HG02588 (cell line): ENCODE measurements at regions not wholly inside any gene's neighbourhood (a gene's known extent, or its start where the extent isn't known, plus 50 kb on each side); places are given as distances from the start of the nearest gene placed in this dataset.

Experiments
- ATAC-seq: cut with Tn5 transposase; IDR thresholded peaks from one replicate; pipeline ENCODE4 v1.9.1; 2021; ENCODE audit warnings: mild to moderate bottlenecking, moderate library complexity; ENCODE audit not compliant: unreplicated experiment

DNA sequence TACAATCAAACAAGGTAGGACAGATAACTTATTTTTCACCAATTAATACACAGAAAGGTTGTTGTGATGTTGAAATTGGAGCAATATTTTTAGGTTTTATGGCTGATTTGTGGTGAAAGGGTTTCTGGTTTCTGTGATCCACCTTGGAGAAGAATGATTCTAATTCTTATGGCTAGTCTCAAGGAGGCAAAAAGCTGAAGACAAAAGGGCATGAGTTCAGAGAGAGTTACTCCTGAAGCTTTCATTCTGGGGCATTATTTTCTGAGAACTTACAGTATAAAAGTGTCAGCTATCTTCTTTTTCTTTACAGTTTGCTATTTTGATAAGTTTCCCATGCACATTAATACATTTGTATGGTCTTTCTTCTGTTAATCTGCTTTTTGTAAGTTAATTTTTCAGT is 372.4 kb upstream of the CCDC179 start:
- ATAC-seq: no peak

DNA sequence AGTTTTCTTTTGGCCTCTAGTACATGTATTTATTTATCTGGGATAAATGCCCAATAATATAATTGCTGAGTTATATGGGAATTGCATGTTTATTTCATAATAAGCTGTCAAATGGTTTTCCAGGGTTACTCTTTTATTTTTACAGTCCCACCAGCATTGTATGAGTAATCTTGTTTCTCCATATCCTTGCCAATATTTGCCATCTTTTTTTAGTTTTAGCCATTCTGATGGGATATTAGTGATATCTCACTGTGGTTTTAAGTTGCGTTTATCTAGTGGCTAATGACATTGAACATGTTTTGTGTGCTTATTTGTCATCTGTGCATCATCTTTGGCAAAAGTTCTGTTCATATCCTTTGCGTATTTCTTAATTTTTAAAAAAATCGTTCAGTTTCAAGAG is 372.8 kb upstream of the CCDC179 start:
- ATAC-seq: no peak

DNA sequence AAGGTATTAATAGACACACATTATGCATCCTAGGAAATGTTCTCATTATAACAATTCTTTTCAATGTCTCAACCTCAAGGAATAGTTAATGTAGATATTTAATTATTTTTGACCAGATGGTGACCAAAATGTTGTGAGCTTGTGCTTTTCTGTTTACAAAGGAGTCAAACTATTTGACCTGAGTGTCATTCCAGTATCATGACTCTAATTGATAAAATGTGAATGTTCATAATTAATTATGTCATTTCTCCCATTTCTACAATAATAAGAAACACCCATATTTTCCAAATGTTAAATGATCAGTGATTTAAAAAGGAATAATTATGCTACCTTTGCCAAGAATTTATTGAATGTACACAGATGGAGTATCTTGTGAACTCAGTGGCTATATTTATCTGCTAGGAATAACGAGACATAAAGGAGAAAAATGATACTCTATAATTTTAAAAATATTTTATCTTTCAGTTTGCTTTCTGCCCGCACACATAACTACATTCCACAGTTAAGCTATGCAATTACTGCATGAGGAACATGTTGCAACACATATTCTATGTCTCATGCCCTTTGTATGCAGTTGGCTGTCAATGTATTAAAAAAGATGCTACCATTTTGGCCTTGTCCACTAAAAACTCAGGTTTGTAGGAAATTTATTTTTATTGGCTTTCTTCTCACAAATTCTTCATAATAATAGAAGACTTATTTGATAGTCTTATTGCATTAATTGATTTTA is 376.7 kb upstream of the CCDC179 start:
- no peak for ATAC-seq

DNA sequence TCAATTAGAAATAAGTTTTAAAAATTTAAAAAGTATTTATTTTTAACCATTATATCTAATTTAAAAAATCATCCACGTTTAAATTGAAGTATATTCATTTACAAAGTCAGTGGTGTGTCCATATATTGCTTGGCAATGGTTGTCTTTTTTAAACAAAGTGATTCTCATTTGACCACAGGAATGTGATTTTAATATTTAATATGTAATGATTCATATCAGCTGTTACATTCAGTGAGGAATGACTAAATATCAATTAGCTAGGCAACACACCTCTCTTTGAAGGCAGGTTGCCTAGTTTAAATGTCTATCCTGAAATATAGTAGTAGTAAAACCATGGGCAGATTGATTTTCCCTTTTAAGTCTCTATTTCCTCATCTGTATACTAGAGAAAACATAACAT is 392.2 kb upstream of the CCDC179 start:
- ATAC-seq: no peak

DNA sequence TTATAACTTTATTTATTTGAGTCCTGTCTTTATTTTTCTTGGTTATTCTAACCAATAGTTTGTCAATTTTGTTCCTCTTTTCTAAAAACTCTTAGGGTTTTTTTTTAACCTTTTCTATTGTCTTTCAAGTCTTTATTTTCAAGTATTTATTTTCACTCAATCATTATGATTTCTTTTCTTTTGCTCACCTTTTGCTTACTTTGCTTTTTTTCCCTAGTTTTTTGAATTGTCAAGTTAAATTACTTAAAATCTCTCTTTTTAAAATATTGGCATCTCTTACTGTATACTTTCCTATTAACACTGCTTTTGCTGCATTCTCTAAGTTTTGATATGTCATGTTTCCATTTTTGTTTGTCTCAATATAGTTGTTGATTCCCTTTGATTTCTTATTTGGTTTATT is 396.8 kb upstream of the CCDC179 start:
- no peak for ATAC-seq

DNA sequence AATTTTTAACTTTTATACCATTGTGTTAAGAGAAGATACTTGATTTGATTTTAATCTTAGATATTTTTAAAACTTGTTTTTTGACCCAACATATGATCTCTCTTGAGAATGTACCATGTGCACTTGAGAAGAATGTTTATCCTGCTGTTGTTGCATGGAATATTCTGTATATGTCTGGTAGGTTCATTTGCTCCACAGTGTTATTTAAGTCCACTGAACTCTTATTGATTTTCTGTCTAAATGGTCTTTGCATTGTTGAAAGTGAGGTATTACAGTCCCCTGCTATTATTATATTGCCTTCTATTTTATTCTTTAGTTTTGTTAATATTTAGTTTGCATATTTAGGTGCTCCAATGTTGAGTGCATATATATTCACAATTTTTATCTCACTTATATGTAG is 397.3 kb upstream of the CCDC179 start:
- ATAC-seq: no peak

DNA sequence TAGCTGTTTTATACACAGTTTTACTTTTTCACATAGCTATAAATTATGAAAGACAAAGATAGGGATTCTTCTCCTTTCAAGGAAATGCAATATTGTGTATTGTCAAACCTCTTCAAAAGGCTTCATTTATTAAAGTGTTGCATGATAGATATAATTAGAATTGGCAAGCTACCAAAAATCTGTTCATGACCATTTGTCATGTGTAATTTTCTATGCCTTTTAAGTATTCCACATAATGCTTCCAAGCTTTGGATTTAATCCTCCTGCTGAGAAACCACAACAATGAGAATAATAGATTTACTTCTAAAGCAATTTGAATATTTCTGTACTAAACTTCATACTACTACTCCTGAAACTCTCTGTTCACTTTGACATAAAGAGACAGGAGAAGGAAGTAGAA is 403.2 kb upstream of the CCDC179 start:
- ATAC-seq: no peak

DNA sequence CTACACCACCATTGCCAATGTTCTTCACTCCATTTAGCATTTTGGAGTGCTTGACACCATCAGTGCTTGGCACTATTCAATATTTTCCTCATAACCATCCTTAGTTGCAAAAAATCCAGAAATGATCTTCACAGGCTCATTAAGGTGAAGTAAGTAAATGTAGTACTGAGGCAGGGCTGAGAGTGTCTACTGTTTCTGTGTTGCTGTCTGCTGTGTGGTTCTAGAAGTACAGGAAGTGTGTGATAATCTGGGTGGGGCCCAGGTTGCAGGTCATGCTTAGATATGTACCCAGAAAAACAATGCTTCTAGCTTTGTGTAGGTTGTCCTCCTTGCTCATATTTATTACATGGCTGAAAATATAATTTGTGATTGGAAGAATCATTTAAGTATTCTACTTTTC is 411.8 kb upstream of the CCDC179 start:
- no peak for ATAC-seq

DNA sequence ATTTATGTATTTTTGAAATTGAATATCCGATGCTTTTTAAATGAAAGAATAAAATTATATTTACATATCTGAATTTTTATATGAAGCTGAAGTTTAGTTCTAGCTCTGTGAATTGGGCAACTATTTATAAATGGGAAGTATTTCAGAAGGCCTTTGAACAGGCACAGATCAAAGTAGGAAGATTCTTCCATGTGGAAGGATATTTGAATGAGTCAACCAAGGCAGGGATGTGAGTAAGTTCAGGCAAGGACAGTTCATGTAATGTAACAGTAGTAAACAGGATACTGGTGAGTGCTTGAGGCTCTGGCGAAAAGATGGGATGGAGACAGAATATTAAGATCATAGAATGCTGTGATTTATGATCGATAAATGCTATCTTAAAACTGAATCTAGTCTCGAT is 417.8 kb upstream of the CCDC179 start:
- no peak for ATAC-seq

DNA sequence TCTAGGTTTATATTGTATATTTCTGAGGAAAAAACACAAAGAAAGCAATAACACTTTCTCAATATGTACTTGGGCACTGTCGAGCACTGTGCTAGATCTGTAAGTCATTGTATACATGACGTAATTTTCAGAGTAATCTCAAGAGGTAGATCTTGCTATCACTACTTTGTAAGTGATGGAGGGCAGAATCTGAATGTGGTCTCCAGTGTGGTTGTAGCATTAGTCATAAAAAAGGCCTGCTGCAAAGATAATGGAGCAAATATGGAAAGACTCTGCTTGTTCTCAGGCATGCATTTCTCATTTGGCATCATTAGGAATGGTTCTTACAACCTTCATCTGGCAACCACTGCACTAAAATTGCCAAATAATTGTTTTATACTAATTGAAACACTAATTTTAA is 419.8 kb upstream of the CCDC179 start:
- no peak for ATAC-seq

DNA sequence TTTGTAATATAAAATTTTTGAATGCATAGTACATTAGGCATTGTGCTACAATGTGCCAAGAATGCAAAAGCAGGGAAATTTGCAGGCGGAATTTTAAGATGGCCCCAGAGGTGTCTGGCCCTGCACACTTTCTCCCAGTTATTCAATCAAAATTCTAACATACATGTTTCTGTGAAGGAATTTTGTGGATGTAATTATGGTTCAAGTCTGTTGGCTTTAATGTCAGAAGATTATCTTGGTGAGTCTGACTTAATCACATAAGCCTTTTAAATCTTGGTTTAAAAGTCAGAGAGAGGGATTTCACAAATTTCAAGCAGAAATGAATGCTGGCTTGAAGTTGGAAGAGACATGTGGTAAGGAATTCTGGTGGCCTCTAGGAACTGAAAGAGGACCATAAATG is 423.4 kb upstream of the CCDC179 start:
- ATAC-seq: no peak

DNA sequence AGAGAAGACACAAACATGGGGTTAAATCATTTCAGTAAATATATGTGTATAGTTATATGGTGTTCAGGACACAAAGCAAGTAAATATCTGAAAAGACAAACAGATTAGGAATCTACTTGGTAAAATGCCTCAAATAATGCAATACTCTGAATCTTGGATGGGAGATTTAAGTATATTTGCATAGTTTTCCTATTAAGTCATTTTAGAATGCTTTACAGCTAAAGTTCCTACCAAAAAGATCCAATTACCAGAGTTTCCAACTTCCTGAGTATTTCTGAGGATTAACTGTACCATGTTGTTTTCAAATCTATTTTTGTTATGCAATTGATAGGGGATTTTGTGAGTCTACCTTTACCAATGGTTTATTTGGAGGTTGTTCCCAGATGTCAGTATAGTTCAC is 424.4 kb upstream of the CCDC179 start:
- no peak for ATAC-seq

DNA sequence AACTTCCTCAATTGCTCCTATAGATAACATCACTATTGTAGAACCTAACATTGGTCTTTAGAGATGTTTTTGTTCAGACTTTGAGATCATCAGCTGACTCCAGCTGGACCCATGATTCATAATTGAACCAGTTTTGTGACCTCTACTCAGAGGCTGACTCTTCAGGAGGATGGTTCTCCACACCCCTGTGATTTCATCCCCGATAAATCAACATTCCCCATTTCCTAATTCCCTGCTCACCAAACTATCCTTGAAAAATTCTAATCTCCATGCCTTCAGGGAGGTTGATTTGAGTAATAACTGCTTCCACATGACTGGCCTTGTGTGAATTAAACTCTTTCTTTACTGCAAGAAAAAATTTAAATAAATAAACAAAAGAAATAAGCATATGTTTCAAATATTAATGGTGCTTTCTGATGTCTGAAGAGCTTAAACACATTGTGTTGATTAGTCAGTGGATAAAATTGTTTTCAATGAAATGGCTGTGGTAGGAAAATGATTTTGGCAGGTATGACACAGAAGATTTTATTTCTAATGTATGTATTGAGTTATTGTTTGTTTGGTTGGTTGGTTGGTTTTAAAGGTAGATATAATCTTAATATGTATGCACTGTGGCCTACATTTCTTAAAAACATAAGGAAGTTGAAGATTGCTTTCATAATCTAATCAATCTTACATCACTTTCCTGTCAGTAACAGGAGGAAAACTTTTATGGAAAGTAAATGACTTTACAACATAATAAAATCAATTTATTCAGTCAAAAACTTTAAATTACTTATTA is 427.9 kb upstream of the CCDC179 start:
- no peak for ATAC-seq

DNA sequence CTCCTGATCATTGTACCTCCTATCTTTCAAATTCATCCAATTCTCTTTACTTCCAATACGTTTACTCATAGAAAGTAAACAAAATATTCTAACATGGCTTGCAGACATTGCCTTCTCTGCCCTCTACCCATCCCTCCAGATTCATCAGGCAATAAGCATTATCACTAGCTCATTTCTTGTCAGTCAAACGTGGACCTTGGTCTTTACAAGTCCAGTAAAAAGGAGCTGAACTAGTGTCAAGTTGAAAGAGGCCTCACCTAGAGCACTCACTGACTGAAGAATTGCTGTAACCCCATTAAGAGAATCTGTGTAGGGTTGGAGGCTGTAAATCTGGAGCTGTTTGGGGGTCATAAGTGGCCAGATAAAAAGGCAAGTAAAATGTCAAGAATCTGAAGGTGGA is 435.0 kb upstream of the CCDC179 start:
- ATAC-seq: no peak

DNA sequence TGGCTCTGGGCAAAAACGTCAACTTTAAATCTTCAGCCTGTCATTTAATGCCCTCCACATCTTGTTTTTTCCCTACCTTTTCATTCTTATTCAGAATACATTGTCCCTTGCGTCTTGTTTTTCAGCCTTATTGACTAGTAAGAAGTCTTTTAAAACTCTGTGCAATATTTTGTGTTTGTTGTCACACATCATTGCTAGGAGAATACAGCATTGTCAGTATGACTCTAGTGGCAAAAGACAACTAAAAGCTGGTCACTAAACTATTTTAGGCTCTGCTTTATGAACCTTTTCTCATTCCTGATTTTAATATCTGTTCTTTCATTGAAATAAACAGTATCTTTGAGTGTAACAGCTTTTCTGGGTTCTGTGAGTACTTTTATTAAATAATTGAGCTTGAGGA is 447.8 kb upstream of the CCDC179 start:
- no peak for ATAC-seq

DNA sequence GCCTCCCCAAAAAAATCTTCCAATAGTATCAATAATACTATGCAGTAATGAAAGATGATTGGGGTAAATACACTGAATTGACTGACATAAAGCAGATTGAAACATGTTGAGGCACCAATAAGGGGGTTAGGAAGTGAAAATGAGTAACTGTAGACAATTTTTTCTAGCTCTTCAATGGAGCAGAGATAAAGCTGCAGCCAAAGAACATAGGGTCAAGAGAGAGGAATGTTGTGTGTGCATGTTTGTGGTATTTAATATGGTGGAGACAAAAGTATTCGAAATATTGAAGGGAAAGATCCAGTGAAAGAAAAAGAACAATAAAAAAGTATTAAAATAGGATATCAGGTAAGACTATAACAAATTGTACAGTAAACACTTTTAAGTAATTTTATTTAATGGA is 450.0 kb upstream of the CCDC179 start:
- ATAC-seq: no peak

DNA sequence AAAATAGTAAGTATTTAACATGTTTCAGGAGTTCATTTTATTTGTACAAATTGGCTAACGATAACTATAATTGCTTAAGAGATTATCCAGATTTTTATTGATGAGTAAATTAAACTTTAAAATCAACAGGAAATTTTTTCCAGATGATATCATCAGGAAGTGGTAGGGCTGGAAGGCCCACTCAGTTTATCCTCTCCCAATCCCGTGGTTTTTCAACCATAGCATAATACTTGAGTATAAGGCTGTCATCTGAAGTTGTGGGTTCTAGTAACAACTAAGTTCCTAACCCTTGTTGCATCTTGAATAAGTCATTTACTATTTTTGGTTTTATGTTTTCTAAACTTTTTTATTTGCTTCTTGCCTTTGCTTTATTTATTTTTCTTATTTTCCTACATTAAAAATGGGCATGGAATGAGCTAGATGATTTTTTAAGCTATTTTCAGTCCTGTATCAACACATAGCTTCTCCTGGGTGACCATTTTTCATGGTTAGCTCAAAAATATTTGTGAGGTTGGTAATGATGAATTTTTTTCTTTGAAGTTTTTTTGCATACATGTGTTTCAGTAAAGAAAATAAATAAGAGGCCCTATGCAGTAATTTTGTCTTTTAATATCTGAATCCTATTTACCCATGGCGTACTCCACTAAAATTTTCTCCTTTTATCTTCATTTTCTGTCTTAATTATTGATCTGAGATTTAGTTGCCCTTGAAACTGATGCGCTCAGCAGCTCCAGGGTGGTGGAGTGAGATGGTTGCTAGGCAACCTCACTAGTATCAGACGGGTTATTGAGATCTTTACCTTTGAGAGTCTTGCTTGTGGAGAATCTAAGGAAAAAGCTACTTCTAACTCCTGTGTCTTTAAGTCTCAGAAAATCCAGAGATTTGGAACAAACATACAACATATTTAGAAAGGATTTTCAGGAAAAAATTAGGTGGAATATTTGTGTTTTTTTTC is 452.0 kb upstream of the CCDC179 start:
- ATAC-seq: no peak

DNA sequence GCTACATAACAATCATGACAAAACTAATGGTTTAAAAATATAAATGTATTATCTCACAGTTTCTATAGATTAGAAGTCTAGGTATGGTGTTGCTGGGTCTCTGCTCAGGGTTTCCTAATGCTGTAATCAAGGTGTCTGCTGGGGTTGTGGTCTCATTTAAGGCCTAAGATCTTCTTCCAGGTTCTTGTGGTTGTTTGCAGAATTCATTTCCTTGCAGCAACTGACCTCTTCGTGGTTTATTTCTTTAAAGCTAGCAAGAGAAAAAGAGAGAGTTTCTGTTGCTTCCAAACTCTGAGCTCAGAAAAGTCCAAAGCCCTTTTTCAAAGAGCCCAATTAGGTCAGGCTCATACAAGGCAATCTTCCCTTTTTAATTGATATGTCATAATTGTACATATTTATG is 452.7 kb upstream of the CCDC179 start:
- no peak for ATAC-seq

DNA sequence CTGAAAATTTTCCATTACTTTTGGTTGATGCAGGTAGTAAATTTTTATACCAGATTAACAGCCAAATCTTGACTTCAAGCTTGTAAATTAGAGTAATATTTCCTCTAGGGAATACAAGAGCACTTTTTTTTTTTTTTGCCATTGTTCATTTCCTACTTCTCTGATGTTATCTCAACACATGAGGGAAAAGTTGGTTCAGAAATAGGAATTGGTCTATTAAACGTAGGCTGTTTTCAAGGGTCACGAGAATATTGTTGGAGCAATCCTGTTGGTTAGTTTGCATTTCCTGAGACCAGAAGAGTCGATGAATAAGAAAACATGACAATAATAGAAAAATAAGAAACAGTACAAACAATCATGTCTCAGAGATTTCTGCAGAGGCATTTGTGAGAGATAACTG is 453.9 kb upstream of the CCDC179 start:
- no peak for ATAC-seq

DNA sequence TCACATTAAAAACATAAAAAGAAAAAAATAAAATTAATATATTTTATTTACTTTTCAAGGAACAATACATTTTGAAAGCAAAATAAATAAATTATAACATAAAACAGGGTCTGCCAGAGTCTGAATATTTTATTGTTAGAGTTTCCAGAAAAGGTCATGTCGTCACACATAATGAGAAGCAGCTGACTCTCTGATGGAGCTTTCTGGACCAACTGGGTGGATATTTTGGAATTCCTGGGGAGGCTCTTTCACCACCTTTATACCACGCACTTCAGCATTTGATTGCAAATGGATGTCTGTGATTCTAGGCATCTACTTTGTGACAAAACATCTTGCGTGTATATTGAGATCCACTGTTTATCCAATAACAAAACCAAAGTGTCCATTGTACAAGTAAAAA is 455.0 kb upstream of the CCDC179 start:
- no peak for ATAC-seq

DNA sequence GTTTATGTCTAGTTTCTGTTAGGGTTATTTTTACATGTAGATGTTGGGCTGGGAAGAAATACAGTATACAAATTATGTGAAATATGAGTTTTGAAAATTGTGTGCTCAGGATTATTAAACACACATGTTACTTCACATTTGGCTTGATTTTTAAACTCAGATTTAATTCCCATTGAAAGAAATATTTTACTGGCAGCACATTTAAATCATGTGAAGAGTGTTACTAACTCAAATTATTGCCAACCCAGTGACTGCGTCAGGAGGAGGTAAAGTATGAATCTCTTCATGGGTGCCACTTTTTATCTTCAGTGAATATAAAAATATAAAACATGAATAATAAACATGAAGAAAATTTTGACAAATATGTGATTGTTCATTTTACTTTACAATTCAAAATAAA is 457.5 kb upstream of the CCDC179 start:
- ATAC-seq: no peak

DNA sequence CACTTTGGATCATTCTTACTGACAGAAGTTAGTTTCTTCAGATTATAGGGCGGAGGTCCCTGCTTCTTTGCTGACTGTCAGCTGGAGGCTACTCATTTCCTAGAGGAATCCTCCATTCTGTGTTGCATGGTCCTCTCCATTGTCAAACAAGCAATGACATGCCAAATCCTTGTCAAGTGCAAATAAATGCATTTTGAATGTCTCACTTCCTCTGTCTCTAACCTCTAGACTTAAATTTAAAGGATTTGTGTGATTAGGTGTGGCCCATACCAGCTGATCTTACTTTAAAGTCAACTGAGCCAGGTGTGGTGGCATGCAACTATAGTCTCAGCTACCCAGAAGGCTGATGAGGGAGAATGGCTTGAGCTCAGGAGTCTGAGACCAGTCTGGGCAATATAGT is 458.4 kb upstream of the CCDC179 start:
- no peak for ATAC-seq
